ENCODE measurements at regions not wholly inside any gene's neighbourhood (a gene's known extent, or its start where the extent isn't known, plus 50 kb on each side); places are given as distances from the start of the nearest gene placed in this dataset.
"Not testable (repeated sequence)": the region's sequence is repeated elsewhere in the genome, so short reads cannot be mapped to it uniquely, and the experiment has no call there.

DNA sequence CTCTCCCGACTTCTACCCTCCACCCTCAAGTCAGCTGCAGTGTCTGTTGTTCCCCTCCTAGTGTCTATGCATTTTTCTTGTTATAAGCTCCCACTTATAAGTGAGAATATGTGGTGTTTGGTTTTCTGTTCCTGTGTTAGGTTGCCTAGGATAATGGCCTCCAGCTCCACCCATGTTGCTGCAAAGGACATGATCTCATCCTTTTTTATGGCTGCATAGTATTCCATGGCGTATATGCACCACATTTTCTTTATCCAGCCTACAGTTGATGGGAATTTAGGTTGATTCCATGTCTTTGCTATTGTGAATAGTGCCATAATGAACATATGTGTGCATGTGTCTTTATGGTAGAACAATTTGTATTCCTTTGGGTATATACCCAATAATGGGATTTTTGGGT is 80.7 kb downstream of the SPTSSA start:
- H3K27me3 Mint-ChIP-seq; DNase-seq (ENCODE audit: extremely low spot score, unreplicated experiment); H3K36me3 Mint-ChIP-seq; H3K27ac Mint-ChIP-seq; H3K9me3 Mint-ChIP-seq; H3K4me3 Mint-ChIP-seq: not testable (repeated sequence)
- H3K4me1 Mint-ChIP-seq (ENCODE audit: unreplicated experiment): peaks cover 15% of the 10 kb centered on the region

DNA sequence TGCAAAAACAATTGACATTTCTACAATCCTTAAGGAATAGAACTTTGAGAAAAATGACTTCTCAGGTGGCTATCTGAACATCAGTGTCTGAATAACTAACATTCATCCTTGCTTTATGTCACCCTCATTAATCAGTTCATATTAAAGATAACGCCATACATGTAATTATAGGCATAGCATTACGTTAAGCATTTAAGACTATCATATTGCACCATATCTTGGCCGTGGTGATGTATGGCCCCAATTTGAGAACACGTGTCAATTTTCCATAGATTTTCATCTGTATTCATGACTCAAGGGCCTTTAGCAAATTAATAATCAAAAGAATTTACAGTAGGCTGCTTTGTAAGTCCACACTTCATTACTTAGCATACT is 81.6 kb downstream of the SPTSSA start:
- Mint-ChIP-seq H3K9me3 (no peaks in the 10 kb centered on the region), H3K4me3 (no peak overlapping the region), H3K27me3 (no peaks in the 10 kb centered on the region), H3K36me3 (no peaks in the 10 kb centered on the region), H3K27ac (no peak overlapping the region), H3K4me1 (ENCODE audit: unreplicated experiment) (peaks cover 15% of the 10 kb centered on the region)
- DNase-seq (ENCODE audit: extremely low spot score, unreplicated experiment): no peak
- TF ChIP-seq, protein P1, sequence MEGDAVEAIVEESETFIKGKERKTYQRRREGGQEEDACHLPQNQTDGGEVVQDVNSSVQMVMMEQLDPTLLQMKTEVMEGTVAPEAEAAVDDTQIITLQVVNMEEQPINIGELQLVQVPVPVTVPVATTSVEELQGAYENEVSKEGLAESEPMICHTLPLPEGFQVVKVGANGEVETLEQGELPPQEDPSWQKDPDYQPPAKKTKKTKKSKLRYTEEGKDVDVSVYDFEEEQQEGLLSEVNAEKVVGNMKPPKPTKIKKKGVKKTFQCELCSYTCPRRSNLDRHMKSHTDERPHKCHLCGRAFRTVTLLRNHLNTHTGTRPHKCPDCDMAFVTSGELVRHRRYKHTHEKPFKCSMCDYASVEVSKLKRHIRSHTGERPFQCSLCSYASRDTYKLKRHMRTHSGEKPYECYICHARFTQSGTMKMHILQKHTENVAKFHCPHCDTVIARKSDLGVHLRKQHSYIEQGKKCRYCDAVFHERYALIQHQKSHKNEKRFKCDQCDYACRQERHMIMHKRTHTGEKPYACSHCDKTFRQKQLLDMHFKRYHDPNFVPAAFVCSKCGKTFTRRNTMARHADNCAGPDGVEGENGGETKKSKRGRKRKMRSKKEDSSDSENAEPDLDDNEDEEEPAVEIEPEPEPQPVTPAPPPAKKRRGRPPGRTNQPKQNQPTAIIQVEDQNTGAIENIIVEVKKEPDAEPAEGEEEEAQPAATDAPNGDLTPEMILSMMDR (conservative IDR thresholded peaks at IDR 0.05): no peak

DNA sequence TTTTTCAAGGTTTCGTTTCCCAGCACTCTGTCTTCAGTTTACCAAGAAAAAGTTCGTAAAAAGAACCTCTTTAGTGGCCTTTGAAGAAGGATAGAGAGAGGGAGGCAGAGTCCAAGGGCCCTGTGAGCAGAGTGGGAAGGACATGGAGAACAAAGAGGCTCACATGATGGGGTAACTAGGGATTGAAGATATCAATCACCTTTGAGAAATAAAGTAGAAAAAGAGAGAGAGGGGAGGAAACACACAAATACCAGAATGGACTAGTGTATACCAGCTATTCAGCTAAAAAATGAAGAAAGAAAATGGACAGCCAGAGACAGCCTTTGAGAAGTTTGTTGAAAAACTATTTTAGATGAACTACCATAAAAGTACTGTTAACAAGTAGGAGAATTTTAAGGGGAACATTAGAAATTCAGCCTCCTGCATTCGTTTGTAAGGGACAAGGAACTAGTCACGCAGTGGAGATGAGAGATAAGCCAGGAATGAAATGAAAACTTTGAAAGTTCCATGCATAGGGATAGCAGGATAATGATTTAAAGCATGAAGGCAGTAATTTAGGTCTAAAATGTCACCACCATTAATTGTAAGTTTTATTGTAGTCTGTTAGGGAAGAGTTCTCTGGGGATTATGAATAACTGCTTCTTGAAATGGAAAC is 82.1 kb downstream of the SPTSSA start:
- H3K27ac Mint-ChIP-seq: no peak overlapping the region
- H3K9me3 Mint-ChIP-seq: no peaks in the 10 kb centered on the region

DNA sequence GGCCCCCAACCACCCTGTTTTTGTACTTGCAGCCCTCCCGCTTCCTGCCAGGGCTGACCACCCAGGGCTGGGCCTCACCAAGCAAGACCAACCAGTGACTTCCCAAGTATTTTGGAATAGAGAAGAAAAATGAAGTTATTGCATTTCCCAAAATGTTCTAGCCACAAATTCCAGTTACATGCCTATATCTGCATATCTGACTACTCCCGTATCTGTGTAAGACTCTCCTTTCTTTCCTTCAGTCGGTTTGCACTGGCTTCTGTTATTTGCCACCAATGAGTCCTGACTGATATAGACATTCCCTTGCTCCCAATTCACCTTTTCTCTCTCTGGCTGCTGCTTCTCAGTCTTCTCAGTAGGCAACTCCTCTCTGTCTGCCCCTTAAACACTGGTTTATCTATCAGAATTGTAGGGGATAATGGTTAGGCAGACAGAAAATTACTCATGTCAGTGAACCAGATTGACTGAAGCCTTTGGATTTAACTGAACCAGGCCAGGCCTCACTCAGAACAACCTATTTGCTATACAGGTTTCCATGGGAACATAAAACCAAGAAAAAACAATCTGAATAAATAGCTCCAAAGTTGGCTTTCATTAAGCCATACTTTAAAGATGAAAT is 85.3 kb downstream of the SPTSSA start:
- DNase-seq (ENCODE audit: extremely low spot score, unreplicated experiment): no peak
- Mint-ChIP-seq H3K9me3 (no peaks in the 10 kb centered on the region), H3K4me1 (ENCODE audit: unreplicated experiment) (peaks cover 24% of the 10 kb centered on the region), H3K4me3 (no peak overlapping the region), H3K27me3 (no peaks in the 10 kb centered on the region), H3K27ac (no peak overlapping the region), H3K36me3 (no peaks in the 10 kb centered on the region)
- TF ChIP-seq, protein P1 (conservative IDR thresholded peaks at IDR 0.05): no peak

More for the DNA sequence above, 82.1 kb downstream of the SPTSSA start:
- TF ChIP-seq, protein P1 (conservative IDR thresholded peaks at IDR 0.05): no peak
- DNase-seq (ENCODE audit: extremely low spot score, unreplicated experiment): no peak
- Mint-ChIP-seq H3K27me3 (no peaks in the 10 kb centered on the region), H3K36me3 (no peaks in the 10 kb centered on the region), H3K4me3 (peak overlapping the region; percentile 4), H3K4me1 (ENCODE audit: unreplicated experiment) (peaks cover 19% of the 10 kb centered on the region)

DNA sequence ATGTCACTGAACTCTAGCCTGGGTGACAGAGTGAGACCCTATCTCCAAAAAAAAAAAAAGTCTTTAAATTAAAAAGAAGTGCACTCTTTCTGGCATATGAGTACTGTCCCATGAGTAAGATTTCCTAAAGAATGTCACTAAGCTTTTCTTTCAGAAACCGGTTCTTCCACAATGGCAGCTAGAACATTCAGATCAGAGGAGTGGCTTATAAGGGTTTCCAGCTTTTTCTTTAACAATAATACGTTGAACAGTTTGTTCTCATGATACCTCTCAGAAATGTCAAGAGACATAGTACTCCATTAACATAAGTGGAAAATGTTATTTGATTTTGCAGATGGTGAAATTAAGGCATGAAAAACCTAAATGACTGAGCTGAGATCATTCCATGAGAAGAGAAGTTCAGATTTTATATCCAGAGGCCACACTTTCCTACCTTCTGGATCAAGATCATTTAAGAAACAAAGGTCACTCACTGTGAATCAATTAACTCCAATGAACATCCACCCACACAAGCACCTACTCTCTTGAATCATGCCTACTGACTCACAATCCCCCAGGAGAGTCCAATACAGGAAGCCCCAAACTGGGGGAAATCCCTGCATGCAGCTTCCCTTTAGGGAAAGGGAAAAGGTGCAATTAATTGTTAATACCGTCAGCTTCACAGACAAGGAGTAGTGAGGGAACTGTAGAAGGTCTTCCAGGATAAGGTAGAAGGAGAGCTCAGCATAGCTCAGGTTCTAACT is 86.9 kb downstream of the SPTSSA start:
- Mint-ChIP-seq H3K36me3 (no peaks in the 10 kb centered on the region), H3K9me3 (no peaks in the 10 kb centered on the region), H3K4me3 (peak overlapping the region; percentile 61), H3K27ac (no peak overlapping the region), H3K4me1 (ENCODE audit: unreplicated experiment) (peaks cover 18% of the 10 kb centered on the region), H3K27me3 (no peaks in the 10 kb centered on the region)
- DNase-seq (ENCODE audit: extremely low spot score, unreplicated experiment): no peak
- TF ChIP-seq, protein P1 (conservative IDR thresholded peaks at IDR 0.05): no peak

DNA sequence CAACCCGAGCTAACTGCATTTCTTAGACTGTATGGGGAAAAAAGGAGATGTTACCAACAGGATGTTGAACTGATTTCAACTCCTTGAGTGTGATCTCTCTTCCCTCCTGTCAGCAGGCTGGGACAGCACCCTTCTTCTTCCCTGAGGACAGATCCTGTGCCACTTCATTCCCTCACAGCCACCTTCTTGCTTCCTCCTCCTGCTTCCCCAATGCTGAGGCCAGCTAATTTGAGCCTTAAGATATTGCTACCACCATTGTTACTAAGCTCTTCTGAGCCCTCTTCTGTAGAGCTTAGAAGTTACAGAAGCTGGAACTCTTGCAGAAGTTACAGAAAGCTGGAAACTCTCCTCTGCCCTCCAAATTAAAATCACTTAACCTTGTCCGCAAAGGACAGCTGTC is 88.8 kb downstream of the SPTSSA start:
- TF ChIP-seq, protein P1 (conservative IDR thresholded peaks at IDR 0.05): no peak
- no peak overlapping the region for H3K4me3 Mint-ChIP-seq
- no peaks in the 10 kb centered on the region for H3K9me3 Mint-ChIP-seq
- H3K27ac Mint-ChIP-seq: no peak overlapping the region
- H3K4me1 Mint-ChIP-seq (ENCODE audit: unreplicated experiment): peaks cover 18% of the 10 kb centered on the region
- no peak for DNase-seq (ENCODE audit: extremely low spot score, unreplicated experiment)
- H3K27me3 Mint-ChIP-seq: no peaks in the 10 kb centered on the region
- no peaks in the 10 kb centered on the region for H3K36me3 Mint-ChIP-seq
